ENCODE measurements at regions not wholly inside any gene's neighbourhood (a gene's known extent, or its start where the extent isn't known, plus 50 kb on each side); places are given as distances from the start of the nearest gene placed in this dataset.

GRCh38 chr10:28930514-28931495 lies 253.5 kb downstream of the BAMBI start:
- DNase-seq: no peak

- no peak for DNase-seq
Observed at GRCh38 chr10:28935061-28935460, 257.7 kb downstream of the BAMBI start.

GRCh38 chr10:28937959-28938358 lies 260.6 kb downstream of the BAMBI start:
- no peak for DNase-seq

GRCh38 chr10:28938745-28939144 lies 261.4 kb downstream of the BAMBI start:
- DNase-seq: no peak

GRCh38 chr10:28939281-28940157 lies 262.2 kb downstream of the BAMBI start:
- no peak for DNase-seq

GRCh38 chr10:28940158-28940888 lies 263.0 kb downstream of the BAMBI start:
- DNase-seq: no peak

GRCh38 chr10:28942012-28942411 lies 264.7 kb downstream of the BAMBI start:
- no peak for DNase-seq

- no peak for DNase-seq
Observed at GRCh38 chr10:28945959-28946358, 268.6 kb downstream of the BAMBI start.

- DNase-seq: no peak
Observed at GRCh38 chr10:28946479-28946878, 269.2 kb downstream of the BAMBI start.

- no peak for DNase-seq
Observed at GRCh38 chr10:28947171-28947570, 269.9 kb downstream of the BAMBI start.

GRCh38 chr10:28948046-28948445 lies 270.7 kb downstream of the BAMBI start:
- no peak for DNase-seq

GRCh38 chr10:28949005-28950004 lies 272.0 kb downstream of the BAMBI start:
- no peak for DNase-seq

- no peak for DNase-seq
Observed at GRCh38 chr10:28951484-28951883, 274.2 kb downstream of the BAMBI start.

GRCh38 chr10:28952523-28952922 lies 275.2 kb downstream of the BAMBI start:
- DNase-seq: no peak

- DNase-seq: no peak
Observed at GRCh38 chr10:28954211-28954610, 276.9 kb downstream of the BAMBI start.

GRCh38 chr10:28958468-28958867 lies 281.1 kb downstream of the BAMBI start:
- DNase-seq: no peak

GRCh38 chr10:28959850-28960501 lies 282.7 kb downstream of the BAMBI start:
- DNase-seq: no peak

- no peak for DNase-seq
Observed at GRCh38 chr10:28962768-28963167, 285.4 kb downstream of the BAMBI start.

- no peak for DNase-seq
Observed at GRCh38 chr10:28963539-28964221, 286.4 kb downstream of the BAMBI start.

- DNase-seq: no peak
Observed at GRCh38 chr10:28965937-28966336, 288.6 kb downstream of the BAMBI start.

Data from CD4-positive, alpha-beta T cell treated with Interleukin-4 for 4 hours (primary cell).